Parathyroid adenoma (tissue), 2 donors: ENCODE measurements at regions not wholly inside any gene's neighbourhood (a gene's known extent, or its start where the extent isn't known, plus 50 kb on each side); places are given as distances from the start of the nearest gene placed in this dataset.

Experiments used
- H2AFZ ChIP-seq: fragments of 300-600 bp; sonication (generic); one replicate; pipeline ENCODE4 v1.7.0; 2017; ENCODE audit warnings: antibody characterized with exemption, mild to moderate bottlenecking
- H3K27ac ChIP-seq: fragments of 300-600 bp; sonication (generic); one replicate; pipeline ENCODE4 v1.7.0; 2017
- H3K27me3 ChIP-seq: fragments of 300-600 bp; sonication (generic); one replicate; pipeline ENCODE4 v1.7.0; 2017; ENCODE audit warnings: low read length; ENCODE audit not compliant: control insufficient read depth, insufficient read depth
- H3K36me3 ChIP-seq: fragments of 300-600 bp; sonication (generic); one replicate; pipeline ENCODE4 v1.7.0; 2017; ENCODE audit warnings: low read length; ENCODE audit not compliant: control insufficient read depth, insufficient read depth
- H3K4me1 ChIP-seq: fragments of 300-600 bp; sonication (generic); one replicate; pipeline ENCODE4 v1.7.0; 2017; ENCODE audit warnings: control low read depth
- H3K4me2 ChIP-seq: fragments of 300-600 bp; sonication (generic); one replicate; pipeline ENCODE4 v1.7.0; 2017; ENCODE audit warnings: low read length
- H3K4me3 ChIP-seq: fragments of 300-600 bp; sonication (generic); one replicate; pipeline ENCODE4 v1.7.0; 2017; ENCODE audit warnings: low read depth, low read length
- H3K79me2 ChIP-seq: fragments of 300-600 bp; sonication (generic); one replicate; pipeline ENCODE4 v1.7.0; 2017; ENCODE audit warnings: control low read depth
- H3K9ac ChIP-seq: fragments of 300-600 bp; sonication (generic); one replicate; pipeline ENCODE4 v1.7.0; 2017; ENCODE audit warnings: mild to moderate bottlenecking
- H3K9me3 ChIP-seq: fragments of 300-600 bp; sonication (generic); one replicate; pipeline ENCODE4 v1.7.0; 2017; ENCODE audit warnings: low read length; ENCODE audit not compliant: control insufficient read depth
- TF ChIP-seq, protein P1 (sequence below): fragments of 300-600 bp; sonication (generic); IDR thresholded peaks from one replicate; pipeline ENCODE4 v1.7.0; 2017; ENCODE audit warnings: antibody characterized with exemption, mild to moderate bottlenecking
- donor health status: primary hyperparathyroidism.

DNA sequence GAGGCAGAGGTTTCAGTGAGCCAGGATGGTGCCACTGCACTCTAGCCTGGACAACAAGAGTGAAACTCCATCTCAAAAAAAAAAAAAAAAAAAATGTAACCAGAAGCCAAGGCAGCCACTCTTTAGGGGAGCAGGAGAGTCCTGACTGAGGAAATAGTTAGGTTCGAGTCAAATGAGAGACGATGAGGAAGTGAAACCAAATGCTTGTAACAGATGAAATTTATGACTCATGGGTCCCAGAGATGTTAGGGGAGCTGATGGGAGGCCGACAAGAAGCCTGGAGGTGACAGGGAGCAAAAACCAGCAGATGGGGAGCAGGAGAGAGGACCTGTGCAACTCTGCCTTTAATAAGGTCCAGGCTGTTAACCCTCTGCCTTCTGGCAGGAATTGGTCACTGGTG lies 756.1 kb upstream of the DDX18 start:
- TF ChIP-seq, protein P1, sequence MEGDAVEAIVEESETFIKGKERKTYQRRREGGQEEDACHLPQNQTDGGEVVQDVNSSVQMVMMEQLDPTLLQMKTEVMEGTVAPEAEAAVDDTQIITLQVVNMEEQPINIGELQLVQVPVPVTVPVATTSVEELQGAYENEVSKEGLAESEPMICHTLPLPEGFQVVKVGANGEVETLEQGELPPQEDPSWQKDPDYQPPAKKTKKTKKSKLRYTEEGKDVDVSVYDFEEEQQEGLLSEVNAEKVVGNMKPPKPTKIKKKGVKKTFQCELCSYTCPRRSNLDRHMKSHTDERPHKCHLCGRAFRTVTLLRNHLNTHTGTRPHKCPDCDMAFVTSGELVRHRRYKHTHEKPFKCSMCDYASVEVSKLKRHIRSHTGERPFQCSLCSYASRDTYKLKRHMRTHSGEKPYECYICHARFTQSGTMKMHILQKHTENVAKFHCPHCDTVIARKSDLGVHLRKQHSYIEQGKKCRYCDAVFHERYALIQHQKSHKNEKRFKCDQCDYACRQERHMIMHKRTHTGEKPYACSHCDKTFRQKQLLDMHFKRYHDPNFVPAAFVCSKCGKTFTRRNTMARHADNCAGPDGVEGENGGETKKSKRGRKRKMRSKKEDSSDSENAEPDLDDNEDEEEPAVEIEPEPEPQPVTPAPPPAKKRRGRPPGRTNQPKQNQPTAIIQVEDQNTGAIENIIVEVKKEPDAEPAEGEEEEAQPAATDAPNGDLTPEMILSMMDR: no peak

DNA sequence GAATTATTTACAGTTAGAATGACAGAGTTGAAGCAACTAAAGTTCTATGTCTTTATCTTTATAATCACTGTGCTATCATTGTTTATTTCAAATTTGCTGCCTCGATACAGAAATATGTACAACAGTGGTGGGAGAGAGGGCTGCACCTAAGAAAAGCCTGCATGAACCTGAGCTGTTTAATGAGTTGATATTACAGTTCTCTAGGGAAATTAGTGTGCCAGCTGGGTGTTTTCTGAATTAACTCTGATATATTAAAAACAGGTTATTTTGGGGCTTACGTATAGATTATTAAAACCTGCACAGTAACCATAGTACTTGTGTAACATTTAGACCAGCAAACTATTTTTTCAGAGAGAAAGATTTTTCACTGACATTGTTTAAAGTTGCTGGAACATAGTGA lies 750.5 kb upstream of the DDX18 start:
- no peak overlapping the region for H3K4me3 ChIP-seq
- no peak overlapping the region for H3K9ac ChIP-seq
- no peaks in the 10 kb centered on the region for H3K36me3 ChIP-seq
- H3K79me2 ChIP-seq: no peaks in the 10 kb centered on the region
- no peak overlapping the region for H3K27ac ChIP-seq
- no peaks in the 10 kb centered on the region for H3K4me1 ChIP-seq
- H3K27me3 ChIP-seq: no peaks in the 10 kb centered on the region
- H3K4me2 ChIP-seq: no peak overlapping the region
- TF ChIP-seq, protein P1: no peak
- H3K9me3 ChIP-seq: no peaks in the 10 kb centered on the region
- H2AFZ ChIP-seq: no peak overlapping the region

More for the DNA sequence above, 756.1 kb upstream of the DDX18 start:
- Histone ChIP-seq H2AFZ (no peak overlapping the region), H3K4me3 (no peak overlapping the region), H3K4me2 (no peak overlapping the region), H3K4me1 (no peaks in the 10 kb centered on the region), H3K36me3 (no peaks in the 10 kb centered on the region), H3K9ac (no peak overlapping the region), H3K79me2 (no peaks in the 10 kb centered on the region), H3K27ac (no peak overlapping the region), H3K9me3 (no peaks in the 10 kb centered on the region), H3K27me3 (no peaks in the 10 kb centered on the region)

DNA sequence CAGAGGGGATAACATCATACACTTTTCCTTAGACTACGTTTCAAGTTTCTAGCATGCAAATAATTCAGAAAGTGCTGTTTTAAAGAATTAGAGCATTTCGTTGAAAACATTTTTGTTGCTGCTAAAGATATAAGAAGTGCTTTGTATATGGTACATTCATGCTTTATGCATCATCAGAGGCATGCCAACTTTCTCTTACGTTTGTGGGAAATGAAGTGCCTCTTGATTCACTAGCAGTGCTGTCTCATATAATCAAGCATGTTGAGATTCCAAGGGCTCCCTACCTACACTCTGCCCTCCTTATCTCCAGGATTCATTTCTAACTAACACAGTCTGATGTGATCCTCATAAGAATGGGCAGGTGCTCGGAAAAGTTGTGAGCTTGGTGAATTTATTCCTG lies 748.6 kb upstream of the DDX18 start:
- Histone ChIP-seq H3K36me3 (no peaks in the 10 kb centered on the region), H2AFZ (no peak overlapping the region), H3K79me2 (no peaks in the 10 kb centered on the region), H3K4me1 (no peaks in the 10 kb centered on the region), H3K9me3 (no peaks in the 10 kb centered on the region), H3K27ac (no peak overlapping the region), H3K4me3 (no peak overlapping the region), H3K4me2 (no peak overlapping the region), H3K27me3 (no peaks in the 10 kb centered on the region), H3K9ac (no peak overlapping the region)
- TF ChIP-seq, protein P1: no peak

DNA sequence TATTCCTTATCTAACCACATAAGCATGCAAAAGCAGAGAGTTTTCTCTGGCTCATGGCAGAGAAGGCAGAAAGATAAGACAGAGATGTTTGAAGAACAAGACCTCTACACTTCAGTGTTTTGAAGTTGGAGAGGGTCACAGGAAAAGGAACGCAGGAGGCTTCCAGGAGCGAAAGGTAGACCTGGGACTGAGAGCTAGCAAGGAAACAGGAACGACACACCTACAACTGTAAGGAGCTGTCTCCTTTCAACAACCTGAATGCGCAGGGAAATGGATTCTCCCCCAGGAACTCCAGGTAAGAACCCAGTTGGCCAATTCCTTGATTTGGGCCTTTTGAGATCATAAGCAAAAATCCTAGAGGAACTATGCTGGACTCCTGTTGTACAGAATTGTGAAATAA lies 746.6 kb upstream of the DDX18 start:
- no peaks in the 10 kb centered on the region for H3K79me2 ChIP-seq
- H3K9me3 ChIP-seq: no peaks in the 10 kb centered on the region
- no peak overlapping the region for H3K4me3 ChIP-seq
- no peak overlapping the region for H3K27ac ChIP-seq
- no peaks in the 10 kb centered on the region for H3K36me3 ChIP-seq
- H3K9ac ChIP-seq: no peak overlapping the region
- no peak overlapping the region for H2AFZ ChIP-seq
- no peak overlapping the region for H3K4me2 ChIP-seq
- H3K27me3 ChIP-seq: no peaks in the 10 kb centered on the region
- TF ChIP-seq, protein P1: no peak
- H3K4me1 ChIP-seq: no peaks in the 10 kb centered on the region

DNA sequence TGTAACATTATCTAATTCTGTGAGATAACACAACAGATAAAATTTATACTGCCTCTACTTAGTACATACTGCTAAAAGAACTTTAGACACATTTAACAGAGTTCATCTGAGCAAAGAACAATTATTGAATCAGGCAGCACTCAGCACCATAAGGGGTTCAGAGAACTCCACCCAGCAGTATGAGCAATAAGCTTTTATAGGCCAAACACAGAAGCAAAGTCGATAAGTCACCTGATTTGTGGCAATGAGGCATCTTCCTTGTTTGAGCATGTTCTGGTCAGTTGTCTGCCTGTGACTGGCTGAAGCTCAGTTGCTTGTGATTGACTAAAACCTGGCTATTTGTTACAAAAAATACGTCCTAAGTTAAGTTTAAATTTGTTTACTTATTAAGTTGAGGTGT lies 746.1 kb upstream of the DDX18 start:
- Histone ChIP-seq H3K9ac (no peak overlapping the region), H3K9me3 (no peaks in the 10 kb centered on the region), H3K4me1 (no peaks in the 10 kb centered on the region), H3K27ac (no peak overlapping the region), H3K27me3 (no peaks in the 10 kb centered on the region), H3K36me3 (no peaks in the 10 kb centered on the region), H3K4me3 (no peak overlapping the region), H3K4me2 (no peak overlapping the region), H3K79me2 (no peaks in the 10 kb centered on the region), H2AFZ (no peak overlapping the region)
- TF ChIP-seq, protein P1: no peak
